ENCODE measurements at regions not wholly inside any gene's neighbourhood (a gene's known extent, or its start where the extent isn't known, plus 50 kb on each side); places are given as distances from the start of the nearest gene placed in this dataset.

GRCh38 chr18:6465281-6465680, 50.6 kb upstream of the L3MBTL4 start:
- TF ChIP-seq EZH2 (IDR thresholded peaks at IDR 0.05; ENCODE audit: borderline replicate concordance, low read length) (no peak), CTCF (IDR thresholded peaks at IDR 0.05; ENCODE audit: low read length) (no peak)

Measured in OCI-LY1 (cell line).